ENCODE measurements at regions not wholly inside any gene's neighbourhood (a gene's known extent, or its start where the extent isn't known, plus 50 kb on each side); places are given as distances from the start of the nearest gene placed in this dataset.
"Not testable (repeated sequence)": the region's sequence is repeated elsewhere in the genome, so short reads cannot be mapped to it uniquely, and the experiment has no call there.

DNA sequence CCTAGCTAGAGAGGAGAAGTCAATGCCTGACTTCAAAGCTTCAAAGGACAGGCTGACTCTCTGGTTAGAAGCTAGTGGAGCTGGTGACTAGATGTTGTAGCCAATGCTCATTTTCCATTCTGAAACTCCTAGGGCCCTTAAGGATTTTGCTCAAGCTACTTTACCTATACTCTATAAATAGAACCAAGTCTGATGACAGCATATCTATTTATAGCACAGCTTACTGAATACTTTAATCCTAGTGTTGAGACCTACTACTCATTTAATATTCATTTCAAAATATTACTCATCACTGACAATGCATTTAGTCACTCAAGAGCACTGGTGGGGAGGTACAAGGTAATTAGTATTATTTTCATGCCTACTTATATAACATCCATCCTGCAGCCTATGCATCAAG, 137.2 kb upstream of the PELI2 start:
- FAIRE-seq = no peak

DNA sequence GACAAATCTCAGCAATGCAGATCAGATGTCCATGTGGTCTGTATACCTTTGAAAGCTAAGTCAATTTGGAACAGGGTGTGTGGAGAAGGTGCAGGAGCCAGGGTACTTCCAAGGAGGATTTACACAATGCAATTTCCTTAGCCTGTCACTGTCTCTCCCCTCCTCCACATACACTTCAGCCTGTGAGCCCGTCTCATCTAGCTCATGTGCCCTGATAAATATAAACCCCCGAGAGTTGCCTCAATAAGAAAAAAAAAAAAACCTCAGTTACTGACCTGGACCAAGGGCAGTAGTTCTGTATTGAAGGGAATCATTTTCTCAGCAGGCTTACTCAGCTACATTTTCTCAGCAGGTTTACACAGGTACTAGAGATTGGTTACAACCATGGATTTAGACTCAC, 132.1 kb upstream of the PELI2 start:
- FAIRE-seq = no peak

DNA sequence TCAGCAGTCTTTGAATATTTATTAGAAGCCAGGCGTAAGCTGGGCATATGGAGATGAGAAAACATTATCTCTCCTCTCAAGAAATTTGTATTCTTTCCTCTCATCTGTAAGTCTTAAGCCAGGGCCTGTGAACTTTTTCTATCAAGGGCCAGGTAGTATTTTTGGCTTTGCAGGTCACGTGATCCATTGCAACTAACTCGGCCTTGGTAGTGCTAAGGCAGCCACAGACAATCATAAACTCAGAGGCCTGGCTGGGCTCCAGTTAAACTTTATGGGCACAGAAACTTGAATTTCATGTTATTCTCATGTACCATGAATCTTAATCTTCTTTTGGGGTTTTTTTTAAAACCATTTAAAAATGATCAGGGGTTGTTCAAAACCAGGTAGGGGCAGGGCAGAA, 117.4 kb upstream of the PELI2 start:
- no peak for FAIRE-seq

DNA sequence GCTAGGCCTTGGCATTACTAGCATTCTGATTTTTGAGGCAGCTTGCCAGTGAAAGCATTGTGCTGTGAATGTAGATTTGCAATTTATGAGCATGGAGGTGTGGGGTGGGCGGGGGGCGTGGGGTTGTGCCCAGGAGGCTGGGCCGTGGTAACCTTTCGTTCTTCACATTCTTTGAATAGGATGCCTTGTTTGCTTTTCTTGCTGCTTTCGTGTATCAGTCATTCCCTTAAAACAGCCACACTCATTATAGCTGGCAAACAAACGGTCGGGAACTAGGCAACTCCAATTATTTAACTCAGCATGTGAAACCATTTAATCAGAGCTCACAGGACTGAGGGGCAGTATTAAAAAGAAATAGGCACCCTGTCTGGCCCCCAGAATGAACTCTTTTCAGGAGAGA, 115.9 kb upstream of the PELI2 start:
- FAIRE-seq = no peak

DNA sequence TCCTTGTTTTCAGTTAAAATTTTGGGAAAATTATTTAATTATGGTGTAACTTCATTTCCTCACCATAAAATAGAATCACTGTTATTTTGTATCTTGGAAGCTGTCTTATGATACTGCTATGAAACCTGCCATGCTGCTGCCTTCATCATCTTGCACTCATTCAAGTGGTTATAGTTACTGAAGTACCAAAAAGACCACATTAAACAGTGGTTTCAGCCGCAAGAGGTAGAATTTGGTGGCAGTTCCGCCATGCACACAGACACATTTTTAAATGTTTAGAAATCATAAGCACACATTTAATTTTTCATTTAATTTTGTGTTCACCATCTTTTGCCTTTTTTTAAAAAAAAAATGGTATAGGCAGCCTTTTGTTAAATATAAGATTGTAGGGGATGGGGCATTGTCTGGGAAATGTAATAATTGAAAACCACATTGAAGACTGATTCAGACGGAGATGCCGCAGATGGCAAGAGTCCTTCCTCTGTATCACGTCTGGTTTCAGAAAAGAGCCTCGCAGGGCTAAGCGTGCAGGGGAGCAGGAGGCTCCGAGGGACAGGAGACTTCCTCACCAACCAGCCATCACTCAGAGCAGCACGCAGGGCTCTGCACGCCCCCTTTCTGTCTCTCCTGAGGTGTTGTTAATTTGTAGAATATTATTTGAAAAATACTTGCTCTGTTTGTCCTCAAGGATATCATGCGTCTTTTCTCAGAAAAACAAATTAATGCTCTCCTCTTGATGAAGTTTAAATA, 115.2 kb upstream of the PELI2 start:
- FAIRE-seq = no peak

DNA sequence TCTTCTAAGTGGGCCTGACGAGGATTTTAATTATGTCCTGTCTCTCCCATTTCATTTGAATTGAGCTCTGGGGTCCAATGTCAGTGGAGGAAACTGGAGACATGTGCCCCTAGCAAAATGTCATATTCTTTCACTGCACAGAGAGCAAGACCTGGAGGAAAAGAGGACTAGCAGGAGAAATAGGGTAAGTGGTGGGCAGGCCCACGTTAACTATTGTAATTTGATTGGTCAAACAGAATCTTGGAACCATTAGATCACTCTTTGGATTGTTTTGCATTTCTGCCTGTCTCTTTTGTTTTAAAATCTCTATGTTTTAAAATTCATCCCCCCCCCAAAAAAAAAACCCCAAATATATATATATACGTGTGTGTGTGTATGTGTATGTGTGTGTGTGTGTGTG, 113.9 kb upstream of the PELI2 start:
- no peak for FAIRE-seq

DNA sequence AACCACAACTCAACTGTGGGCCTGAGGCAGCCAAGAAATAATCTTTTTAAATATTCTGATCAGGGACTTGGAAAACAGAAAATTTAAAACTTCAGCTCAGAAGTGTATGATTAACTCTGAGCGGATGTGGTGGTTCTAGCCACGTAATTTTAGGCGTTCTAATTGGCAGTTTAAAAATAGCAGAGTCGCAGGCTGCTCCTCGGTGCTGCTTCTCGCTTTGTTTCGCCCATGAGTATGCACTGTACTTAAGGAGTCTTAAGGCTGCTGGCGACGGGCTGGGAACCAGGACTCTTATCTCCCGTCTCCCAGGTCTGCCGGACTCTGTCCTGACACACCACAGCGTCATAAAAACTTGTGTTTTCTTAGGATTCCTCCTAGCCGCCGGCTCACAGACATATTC, 113.4 kb upstream of the PELI2 start:
- no peak for FAIRE-seq

DNA sequence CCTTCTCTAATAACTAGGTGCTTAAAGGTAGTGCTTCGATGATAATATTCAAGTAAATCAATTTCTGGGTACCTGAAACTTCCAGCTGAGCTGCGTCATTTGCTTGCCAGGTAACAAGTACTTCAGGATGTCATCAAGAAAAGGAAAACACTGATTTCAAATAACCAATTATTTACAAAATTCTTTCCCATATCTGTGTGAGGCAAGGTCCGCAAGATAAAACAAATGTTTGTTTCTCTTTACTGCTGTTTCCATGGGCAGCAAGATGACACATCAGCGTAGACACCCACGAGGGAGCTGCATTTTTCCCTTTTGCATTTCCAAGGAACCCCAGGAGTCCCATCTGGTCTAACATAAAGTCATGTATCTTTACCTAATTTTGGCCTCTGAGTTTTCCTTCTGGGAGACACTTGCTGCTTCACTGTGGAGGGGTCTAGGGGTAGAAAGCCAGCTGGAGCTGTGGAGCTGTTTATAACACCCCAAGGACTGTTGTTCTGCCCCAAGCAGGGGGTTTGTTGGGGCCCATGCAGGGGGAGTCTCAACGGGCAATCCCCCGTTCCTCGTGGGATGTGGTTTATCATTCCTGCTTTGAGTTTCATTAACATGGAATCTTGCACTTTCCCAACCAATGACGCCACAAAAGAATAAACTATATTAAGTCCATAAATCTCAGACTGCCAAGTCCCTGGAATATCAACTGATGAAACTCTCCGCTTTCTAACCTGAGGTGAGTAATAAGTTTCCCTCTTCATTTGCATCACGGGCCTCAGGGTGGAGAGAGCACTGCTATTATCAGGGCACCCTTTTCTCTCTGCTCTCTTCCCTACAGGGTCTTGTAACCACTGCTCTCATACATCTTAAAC, 112.8 kb upstream of the PELI2 start:
- FAIRE-seq = no peak

DNA sequence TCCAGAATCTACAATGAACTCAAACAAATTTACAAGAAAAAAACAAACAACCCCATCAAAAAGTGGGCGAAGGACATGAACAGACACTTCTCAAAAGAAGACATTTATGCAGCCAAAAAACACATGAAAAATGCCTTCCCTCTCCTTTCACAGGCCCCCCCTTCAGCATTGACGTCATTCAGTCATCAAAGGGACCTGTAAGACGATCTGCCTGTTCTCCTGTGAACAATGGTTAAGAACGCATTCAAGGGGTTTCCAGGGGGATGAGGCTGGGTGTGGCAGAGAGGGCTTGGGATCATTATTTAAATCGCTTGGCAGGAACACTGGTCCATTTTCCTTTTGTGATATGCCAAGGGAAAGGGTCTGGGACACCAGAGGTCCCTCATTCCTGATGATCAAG, 110.7 kb upstream of the PELI2 start:
- not testable (repeated sequence) for FAIRE-seq

DNA sequence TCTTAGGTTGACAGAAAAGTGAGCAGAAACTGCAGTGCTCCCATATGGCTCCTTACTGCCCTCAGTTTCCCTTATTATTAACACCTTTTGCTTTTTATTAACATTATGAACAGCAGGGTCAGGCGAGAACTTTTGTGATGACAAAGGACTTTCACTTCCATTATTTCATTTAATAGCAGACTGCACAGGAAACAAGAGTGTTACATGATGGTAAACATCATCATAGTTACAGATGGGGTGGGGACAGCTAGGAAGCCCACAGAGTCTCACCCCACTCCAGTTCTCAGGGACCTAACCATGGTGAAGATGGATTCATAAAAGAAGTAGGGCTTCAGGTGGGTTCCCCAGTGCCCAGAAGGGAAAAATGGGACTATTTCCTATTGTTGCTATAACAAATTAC, 110.1 kb upstream of the PELI2 start:
- FAIRE-seq = no peak

DNA sequence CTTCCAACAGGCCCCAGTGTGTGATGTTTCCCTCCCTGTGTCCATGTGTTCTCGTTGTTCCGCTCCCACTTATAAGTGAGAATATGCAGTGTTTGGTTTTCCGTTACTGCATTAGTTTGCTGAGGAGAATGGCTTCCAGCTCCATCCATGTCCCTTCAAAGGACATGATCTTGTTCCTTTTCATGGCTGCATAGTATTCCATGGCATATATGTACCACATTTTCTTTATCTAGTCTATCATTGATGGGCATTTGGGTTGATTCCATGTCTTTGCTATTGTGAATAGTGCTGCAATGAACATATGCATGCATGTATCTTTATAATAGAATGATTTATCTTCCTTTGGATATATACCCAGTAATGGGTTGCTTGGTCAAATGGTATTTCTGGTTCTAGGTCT, 109.5 kb upstream of the PELI2 start:
- not testable (repeated sequence) for FAIRE-seq

DNA sequence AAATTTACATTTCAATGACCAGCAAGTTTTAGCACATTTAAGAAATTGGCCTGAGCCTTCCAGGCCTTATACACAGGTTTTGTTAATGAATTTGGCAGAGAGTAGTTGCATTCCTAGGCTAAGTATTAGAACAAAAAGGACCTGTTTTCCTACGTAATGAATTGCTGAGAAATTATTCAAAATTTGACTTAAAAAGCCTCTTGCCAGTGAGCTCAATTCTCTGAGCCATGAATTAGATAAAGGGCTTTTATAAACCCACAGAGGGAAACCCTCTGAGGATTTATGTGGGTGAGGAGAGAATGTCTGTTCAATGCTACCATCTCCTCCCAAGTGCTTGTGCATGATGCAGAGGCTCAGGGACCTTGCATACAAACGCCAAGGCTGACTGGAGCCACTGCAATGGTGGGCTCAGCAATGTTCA, 94.5 kb upstream of the PELI2 start:
- no peak for FAIRE-seq

DNA sequence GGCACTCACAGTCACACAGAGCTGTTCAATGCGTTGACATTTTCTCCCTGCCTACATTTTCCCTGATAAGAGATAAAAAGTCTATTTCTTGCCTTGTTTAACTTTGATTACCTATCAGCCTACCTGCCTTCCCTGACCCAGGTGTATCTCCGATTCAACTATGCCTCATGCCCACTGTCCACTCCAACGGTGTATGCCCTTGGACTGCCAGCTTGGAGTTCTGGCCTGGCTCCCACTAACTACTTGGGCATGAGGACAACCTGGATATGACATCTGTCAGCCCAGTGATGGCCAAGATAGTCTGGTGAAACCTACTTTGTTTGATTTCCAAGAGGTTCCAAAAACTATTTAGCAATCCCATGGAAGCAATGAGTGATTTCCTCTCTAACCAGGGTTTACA, 93.0 kb upstream of the PELI2 start:
- FAIRE-seq = no peak

DNA sequence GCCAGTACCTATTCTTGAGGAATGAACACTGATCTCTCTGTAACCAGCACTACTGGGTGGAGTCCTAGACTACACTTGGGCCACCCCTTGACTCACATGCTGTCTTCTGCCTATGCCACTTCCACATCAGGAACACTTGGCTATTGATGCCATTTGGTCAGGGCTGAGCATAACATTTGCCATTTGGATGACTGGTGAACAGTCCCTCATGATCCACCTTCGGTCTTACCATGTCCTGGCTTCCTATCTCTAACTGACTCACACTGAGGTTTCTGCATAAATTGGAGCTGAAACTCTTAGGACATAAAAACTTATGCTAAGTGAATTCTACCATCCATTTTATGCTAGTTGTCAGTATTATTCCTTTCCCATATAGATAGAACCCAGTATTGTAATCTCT, 91.7 kb upstream of the PELI2 start:
- no peak for FAIRE-seq

DNA sequence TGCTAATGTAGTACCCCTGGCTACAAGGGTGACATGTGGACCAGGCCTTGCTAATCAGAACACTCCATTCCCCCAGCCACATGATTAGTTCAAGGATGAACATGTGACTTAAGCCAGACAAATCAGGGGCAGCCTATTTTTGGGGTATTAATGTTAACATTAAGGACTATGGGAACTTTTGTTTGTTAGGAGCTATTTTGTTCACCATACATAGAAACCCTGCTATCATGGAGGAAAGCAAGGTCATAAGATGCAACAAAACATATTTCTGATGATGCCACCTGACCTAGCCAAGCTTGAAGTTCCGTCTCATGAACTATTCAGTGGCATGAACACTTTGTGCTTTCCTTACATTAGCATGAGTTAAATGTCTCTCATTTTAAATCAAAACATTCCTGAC, 90.8 kb upstream of the PELI2 start:
- no peak for FAIRE-seq

DNA sequence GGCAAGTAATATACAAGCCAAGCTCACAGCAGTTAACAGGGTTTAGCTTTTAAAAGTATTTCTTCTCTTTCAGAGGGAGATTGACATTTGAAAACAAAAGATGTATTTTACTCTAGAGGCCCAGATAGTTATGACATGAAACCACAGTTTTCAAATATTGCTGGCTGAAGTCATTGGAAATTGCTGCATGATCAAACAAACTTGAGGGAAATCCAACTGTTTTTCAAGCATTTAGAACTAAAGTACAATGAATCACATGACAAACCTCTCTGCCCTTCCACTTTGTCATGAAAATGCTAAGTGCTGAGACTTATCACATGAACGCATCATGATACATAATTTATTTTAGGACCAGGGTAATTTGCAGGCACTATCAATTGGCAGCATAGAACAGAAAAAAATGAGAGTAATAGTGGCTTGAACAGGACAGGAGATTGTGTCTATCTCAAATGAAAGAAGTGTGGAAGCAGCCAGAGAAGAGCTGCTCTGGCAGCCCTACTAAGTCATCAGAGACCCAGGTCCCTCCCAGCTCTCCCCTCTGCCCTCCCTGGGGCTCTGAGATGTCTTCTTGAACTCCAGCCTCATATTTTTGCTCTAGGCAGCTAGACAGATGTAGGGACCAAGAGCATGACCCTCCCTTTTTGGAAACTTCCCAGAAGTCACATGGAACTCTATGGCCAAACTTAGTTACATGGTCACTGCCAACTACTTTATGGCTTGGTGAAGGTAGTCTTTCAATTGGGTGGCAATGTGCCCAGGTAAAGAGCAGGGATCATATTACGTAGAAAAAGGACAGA, 90.1 kb upstream of the PELI2 start:
- FAIRE-seq = no peak

DNA sequence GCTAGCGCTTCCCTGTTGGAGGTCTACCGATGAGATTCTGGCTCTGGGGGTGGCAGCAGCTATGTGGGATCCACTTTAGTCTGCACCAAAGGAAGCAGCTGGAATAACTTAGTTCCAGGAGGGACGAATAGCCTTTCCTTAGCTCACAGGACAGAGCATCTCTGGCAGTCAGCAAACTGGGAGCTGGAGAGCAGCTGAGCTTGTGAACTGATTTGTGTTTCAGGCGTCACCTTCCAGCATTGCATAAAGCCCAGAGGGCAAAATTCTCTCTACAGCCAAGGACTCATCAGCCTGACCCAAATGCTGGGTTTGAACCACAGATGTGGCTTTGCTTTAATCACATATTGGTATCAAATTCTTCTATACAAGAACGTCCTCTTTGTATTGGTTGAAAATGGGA, 81.9 kb upstream of the PELI2 start:
- FAIRE-seq = no peak

DNA sequence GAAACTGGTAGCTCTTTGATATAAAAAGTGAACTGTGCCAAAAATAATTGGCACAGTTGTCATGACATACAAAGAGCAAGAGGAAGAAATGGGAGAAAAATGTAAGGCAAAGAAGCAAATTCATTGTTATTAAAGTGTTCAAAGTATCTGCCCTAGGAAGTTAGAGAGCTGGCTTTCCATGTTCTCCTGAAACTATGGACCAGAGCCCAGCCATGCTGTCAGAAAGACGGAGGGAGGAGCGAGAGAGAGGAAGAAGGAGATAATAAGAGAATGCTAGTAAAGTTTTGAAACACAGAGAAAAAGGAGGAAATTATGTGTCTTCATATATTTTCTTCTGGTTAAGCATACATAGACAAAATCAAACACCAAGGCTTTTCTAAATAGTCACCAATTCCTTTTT, 78.1 kb upstream of the PELI2 start:
- FAIRE-seq = no peak

DNA sequence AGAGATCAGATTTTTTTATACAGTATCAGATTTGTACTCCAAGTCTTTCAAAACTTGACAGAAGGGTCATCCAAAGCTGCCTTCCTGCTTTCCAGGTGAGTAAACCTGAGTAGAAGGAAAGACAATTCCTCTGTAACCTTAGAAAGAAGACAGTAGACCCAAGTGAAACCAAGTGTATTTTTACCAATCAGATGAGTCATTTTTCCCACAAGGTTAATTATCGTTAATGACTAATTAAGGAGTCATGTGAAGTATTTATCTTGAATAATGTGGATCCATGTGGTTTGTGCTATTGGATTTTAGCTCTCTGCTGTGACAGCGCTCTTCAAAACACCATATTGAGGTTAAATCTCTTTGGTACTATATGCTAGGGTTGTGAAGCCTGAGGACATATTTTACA, 74.0 kb upstream of the PELI2 start:
- no peak for FAIRE-seq

DNA sequence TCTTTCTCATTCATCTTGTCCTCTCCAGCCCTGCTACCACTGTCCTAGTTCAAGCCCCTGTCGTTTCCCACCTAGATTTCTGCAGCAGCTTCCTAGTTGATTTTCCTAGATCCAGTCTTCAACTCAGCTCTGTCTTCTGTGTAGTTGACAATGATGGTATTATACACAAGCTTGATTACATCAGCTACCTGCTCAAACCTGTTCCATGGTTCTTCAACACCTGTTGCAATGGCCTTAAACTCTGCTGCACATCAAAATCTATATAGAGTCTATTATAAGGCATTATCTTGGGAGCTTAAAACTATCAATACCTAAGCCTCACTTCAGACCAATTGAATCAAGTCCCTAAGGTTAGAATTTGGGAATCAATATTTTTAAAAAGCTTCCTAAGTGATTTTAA, 71.7 kb upstream of the PELI2 start:
- no peak for FAIRE-seq

DNA sequence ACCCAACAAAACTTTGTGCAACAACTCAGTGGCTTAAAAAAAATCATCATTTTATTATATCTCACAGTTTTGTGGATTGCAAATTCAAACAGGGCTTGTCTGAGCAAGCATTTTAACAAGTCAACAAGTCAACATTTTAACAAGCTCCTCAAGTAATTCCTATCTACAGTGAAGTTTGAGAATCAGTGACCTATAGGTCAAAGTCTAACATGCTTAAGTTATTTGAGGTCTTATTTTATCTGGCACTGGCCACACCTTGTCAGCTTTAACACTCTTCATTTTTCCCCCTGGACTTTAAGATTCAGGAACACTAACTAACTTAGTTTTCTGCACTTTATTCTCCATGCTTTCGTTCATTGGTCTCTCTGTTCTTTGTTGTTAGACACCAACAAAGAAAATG, 71.2 kb upstream of the PELI2 start:
- no peak for FAIRE-seq

DNA sequence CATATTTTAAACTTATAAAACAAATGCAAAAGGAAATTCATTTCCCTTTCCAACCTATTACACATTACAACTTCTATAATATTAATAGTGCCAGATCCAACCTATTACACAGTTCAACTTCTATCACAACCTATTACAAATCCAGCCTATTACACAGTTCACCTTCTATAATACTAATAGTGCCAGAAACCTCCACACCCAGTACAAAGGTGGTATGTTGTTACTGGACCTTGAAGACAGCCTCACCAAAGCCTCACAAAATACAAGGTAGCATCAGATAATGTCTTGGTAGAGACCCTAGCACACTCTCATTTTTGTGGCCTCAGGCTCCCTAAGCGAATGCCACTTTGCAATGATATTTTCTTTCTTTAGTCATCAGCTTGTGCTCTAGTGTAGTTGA, 68.7 kb upstream of the PELI2 start:
- no peak for FAIRE-seq

DNA sequence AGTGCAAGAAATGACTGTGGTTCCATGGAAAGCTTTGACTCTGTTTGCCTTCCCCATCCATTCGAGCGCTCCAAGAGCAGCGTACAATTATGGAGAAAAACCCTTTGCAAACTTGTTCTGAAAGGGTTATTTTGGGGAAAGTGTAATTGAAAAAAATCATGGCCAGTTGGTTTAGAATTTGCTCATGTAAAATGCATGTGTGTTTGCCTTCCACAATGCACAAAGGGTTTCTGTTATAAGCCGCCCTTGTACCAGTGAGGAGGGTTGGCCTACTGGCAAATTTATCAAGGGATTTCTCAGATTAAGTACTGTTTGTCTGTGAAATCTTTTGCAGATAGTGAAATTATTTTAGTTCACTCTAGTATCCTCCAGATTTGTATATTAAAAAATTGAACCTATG, 62.7 kb upstream of the PELI2 start:
- no peak for FAIRE-seq

DNA sequence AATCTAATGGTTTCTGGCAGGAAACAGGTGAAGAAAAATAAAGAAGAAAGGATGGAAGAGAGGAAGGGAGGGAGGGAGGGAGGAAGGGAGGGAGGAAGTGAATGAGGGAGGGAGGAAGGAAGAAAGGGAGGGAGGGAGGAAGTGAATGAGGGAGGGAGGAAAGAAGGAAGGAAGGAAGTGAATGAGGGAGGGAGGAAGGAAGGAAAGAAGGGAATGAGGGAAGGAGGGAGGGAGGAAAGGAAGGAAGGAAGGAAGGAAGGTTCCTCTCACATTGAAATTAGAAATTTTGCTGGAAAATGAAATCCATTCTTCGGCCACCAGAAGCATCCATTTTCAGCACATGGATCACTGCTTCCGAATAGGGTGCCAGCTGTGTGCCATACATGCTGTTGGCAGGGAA, 62.2 kb upstream of the PELI2 start:
- FAIRE-seq = no peak
